SK-N-MC (cell line): ENCODE measurements at regions not wholly inside any gene's neighbourhood (a gene's known extent, or its start where the extent isn't known, plus 50 kb on each side); places are given as distances from the start of the nearest gene placed in this dataset.

Source experiments
- EZH2 ChIP-seq: fragments of 200-600 bp; sonication (generic); IDR thresholded peaks from one replicate; pipeline ENCODE4 v1.6.1; 2017; ENCODE audit warnings: antibody characterized with exemption
- POLR2AphosphoS5 ChIP-seq: IDR thresholded peaks from 2 replicates; pipeline ENCODE4 v1.6.1; 2012; ENCODE audit warnings: mild to moderate bottlenecking, low read depth, low read length, borderline replicate concordance

- TF ChIP-seq POLR2AphosphoS5: no peak
- no peak for TF ChIP-seq EZH2
Observed at GRCh38 chr11:116545912-116546311, 226.9 kb downstream of the BUD13 start.
